SK-N-MC (cell line): ENCODE measurements at regions not wholly inside any gene's neighbourhood (a gene's known extent, or its start where the extent isn't known, plus 50 kb on each side); places are given as distances from the start of the nearest gene placed in this dataset.
A peak's percentile ranks its signal among the peaks of the same experiment; 100 is the strongest.

ENCODE experiments used
- EZH2 ChIP-seq: fragments of 200-600 bp; sonication (generic); IDR thresholded peaks from one replicate; pipeline ENCODE4 v1.6.1; 2017; ENCODE audit warnings: antibody characterized with exemption
- POLR2AphosphoS5 ChIP-seq: IDR thresholded peaks from 2 replicates; pipeline ENCODE4 v1.6.1; 2012; ENCODE audit warnings: mild to moderate bottlenecking, low read depth, low read length, borderline replicate concordance

GRCh38 chr6:56759521-56759920 is 116.8 kb upstream of the DST start:
- TF ChIP-seq POLR2AphosphoS5 (peak; percentile 27; the same call in 1 of the 2 replicates), EZH2 (no peak)
